ENCODE measurements at regions not wholly inside any gene's neighbourhood (a gene's known extent, or its start where the extent isn't known, plus 50 kb on each side); places are given as distances from the start of the nearest gene placed in this dataset.
"Not testable (repeated sequence)": the region's sequence is repeated elsewhere in the genome, so short reads cannot be mapped to it uniquely, and the experiment has no call there.

GRCh38 chr3:188021502-188022040, 132.4 kb upstream of the LPP start:
- no peaks in the 10 kb centered on the region for H3K9me1 ChIP-seq (replicated peaks; ENCODE audit: control insufficient read depth, extremely low read depth, insufficient read depth, low read length)
- no peak overlapping the region for H3K4me3 ChIP-seq (replicated peaks in 1 of 3; ENCODE audit: insufficient read depth in 1 of 3, low read depth in 1 of 3, low read length in 3 of 3)
- BruUV-seq (replicated peaks), result no TSS peak
- peaks cover 0 to 7% of the 10 kb centered on the region in 2 experiments for H3K27me3 ChIP-seq (ENCODE audit: control insufficient read depth in 2 of 2, insufficient read depth in 2 of 2, low read length in 2 of 2)
- ChIA-PET POLR2A (no interaction called here), CTCF (interaction anchor here (1.0 to 1.8 kb wide), 3 partner anchors 9 to 274 kb away, joined by 3 to 5 read pairs (median 4); no protein-coding TSS in a partner anchor)
- intact Hi-C loops (cut with micrococcal nuclease) (no loop called here), dilution Hi-C loops (cut with MboI; ENCODE audit: extremely low pct_ligation_motif_present, low sequenced_read_pairs) (no loop called here)
- H3K4me2 ChIP-seq (ENCODE audit: insufficient read depth, low read length), result no peak overlapping the region
- H2AFZ ChIP-seq (ENCODE audit: low read depth, low read length), result peak overlapping the region; percentile 73
- no peaks in the 10 kb centered on the region for H3K36me3 ChIP-seq (ENCODE audit: control insufficient read depth in 2 of 2, extremely low read depth in 1 of 2, insufficient read depth in 2 of 2, low read length in 2 of 2)
- peaks cover 8% of the 10 kb centered on the region for H3K4me1 ChIP-seq (ENCODE audit: control insufficient read depth, extremely low read depth, insufficient read depth, low read length)
- FAIRE-seq (no peak), DNase-seq (ENCODE audit: low read depth, low spot score) (peak; percentile 56)
- H3K9ac ChIP-seq (replicated peaks; ENCODE audit: extremely low read depth, insufficient read depth, low read length), result no peak overlapping the region
- no peak overlapping the region for H3K27ac ChIP-seq (ENCODE audit: insufficient read depth, low read depth, low read length)
- H4K20me1 ChIP-seq (replicated peaks; ENCODE audit: control insufficient read depth, extremely low read depth, insufficient read depth, low read length), result no peaks in the 10 kb centered on the region
- TF ChIP-seq, protein P1, sequence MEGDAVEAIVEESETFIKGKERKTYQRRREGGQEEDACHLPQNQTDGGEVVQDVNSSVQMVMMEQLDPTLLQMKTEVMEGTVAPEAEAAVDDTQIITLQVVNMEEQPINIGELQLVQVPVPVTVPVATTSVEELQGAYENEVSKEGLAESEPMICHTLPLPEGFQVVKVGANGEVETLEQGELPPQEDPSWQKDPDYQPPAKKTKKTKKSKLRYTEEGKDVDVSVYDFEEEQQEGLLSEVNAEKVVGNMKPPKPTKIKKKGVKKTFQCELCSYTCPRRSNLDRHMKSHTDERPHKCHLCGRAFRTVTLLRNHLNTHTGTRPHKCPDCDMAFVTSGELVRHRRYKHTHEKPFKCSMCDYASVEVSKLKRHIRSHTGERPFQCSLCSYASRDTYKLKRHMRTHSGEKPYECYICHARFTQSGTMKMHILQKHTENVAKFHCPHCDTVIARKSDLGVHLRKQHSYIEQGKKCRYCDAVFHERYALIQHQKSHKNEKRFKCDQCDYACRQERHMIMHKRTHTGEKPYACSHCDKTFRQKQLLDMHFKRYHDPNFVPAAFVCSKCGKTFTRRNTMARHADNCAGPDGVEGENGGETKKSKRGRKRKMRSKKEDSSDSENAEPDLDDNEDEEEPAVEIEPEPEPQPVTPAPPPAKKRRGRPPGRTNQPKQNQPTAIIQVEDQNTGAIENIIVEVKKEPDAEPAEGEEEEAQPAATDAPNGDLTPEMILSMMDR (IDR thresholded peaks at IDR 0.05; ENCODE audit: extremely low read depth in 1 of 2, insufficient read depth in 1 of 2, low read depth in 1 of 2, low read length in 2 of 2), result no peak
- peak; percentile 15 for TF ChIP-seq GATA2 (IDR thresholded peaks at IDR 0.05; ENCODE audit: insufficient read depth, insufficient read length, low read depth, low read length)
- no peaks in the 10 kb centered on the region for H3K79me2 ChIP-seq (ENCODE audit: control insufficient read depth, insufficient read depth, low read length)
- H3K9me3 ChIP-seq (replicated peaks; ENCODE audit: control insufficient read depth, insufficient read depth, low read length), result no peaks in the 10 kb centered on the region

- H3K9me3 ChIP-seq (replicated peaks; ENCODE audit: control insufficient read depth, insufficient read depth, low read length); H3K9me1 ChIP-seq (replicated peaks; ENCODE audit: control insufficient read depth, extremely low read depth, insufficient read depth, low read length); POLR2A ChIA-PET; H3K36me3 ChIP-seq (ENCODE audit: control insufficient read depth in 2 of 2, extremely low read depth in 1 of 2, insufficient read depth in 2 of 2, low read length in 2 of 2); H3K4me3 ChIP-seq (replicated peaks in 1 of 3; ENCODE audit: insufficient read depth in 1 of 3, low read depth in 1 of 3, low read length in 3 of 3); H3K4me1 ChIP-seq (ENCODE audit: control insufficient read depth, extremely low read depth, insufficient read depth, low read length); H3K9ac ChIP-seq (replicated peaks; ENCODE audit: extremely low read depth, insufficient read depth, low read length); dilution Hi-C loops (cut with MboI; ENCODE audit: extremely low pct_ligation_motif_present, low sequenced_read_pairs); FAIRE-seq; DNase-seq (ENCODE audit: low read depth, low spot score); BruUV-seq (replicated peaks); H3K79me2 ChIP-seq (ENCODE audit: control insufficient read depth, insufficient read depth, low read length); intact Hi-C loops (cut with micrococcal nuclease); H3K27ac ChIP-seq (ENCODE audit: insufficient read depth, low read depth, low read length); H3K4me2 ChIP-seq (ENCODE audit: insufficient read depth, low read length); H4K20me1 ChIP-seq (replicated peaks; ENCODE audit: control insufficient read depth, extremely low read depth, insufficient read depth, low read length); H3K27me3 ChIP-seq (ENCODE audit: control insufficient read depth in 2 of 2, insufficient read depth in 2 of 2, low read length in 2 of 2): not testable (repeated sequence)
- CTCF ChIA-PET, result interaction anchor here (0.7 to 1.2 kb wide), 3 partner anchors 11 to 1926 kb away, joined by 3 to 4 read pairs (median 4); no protein-coding TSS in a partner anchor
- H2AFZ ChIP-seq (ENCODE audit: low read depth, low read length), result peak overlapping the region; percentile 30
These were observed 131.1 kb upstream of the LPP start for GRCh38 chr3:188022902-188023301.
